SU-DHL-6 (cell line): ENCODE measurements at regions not wholly inside any gene's neighbourhood (a gene's known extent, or its start where the extent isn't known, plus 50 kb on each side); places are given as distances from the start of the nearest gene placed in this dataset.

Experiments used
- H2AFZ ChIP-seq: fragments of 200-600 bp; sonication (generic); 2 replicates; pipeline ENCODE4 v1.6.1; 2014; ENCODE audit warnings: low read depth, mild to moderate bottlenecking, moderate library complexity, mixed read lengths, antibody characterized with exemption, low read length; ENCODE audit not compliant: severe bottlenecking
- H3F3A ChIP-seq: fragments of 200-600 bp; shearing (Covaris generic); 2 replicates; pipeline ENCODE4 v1.6.0; 2016; ENCODE audit warnings: antibody characterized with exemption, mild to moderate bottlenecking; ENCODE audit not compliant: insufficient read depth
- H3K27ac ChIP-seq: fragments of 200-600 bp; sonication (generic); 2 replicates; pipeline ENCODE4 v1.5.1; 2016; ENCODE audit warnings: low read depth, mild to moderate bottlenecking, low read length, moderate library complexity, mixed read lengths
- H3K27me3 ChIP-seq: fragments of 200-600 bp; sonication (generic), shearing (Covaris generic); 2 replicates; pipeline ENCODE4 v1.6.0; 2014; ENCODE audit warnings: mild to moderate bottlenecking, low read length
- H3K36me3 ChIP-seq: fragments of 200-600 bp; sonication (generic); 2 replicates; pipeline ENCODE4 v1.6.1; 2014; ENCODE audit warnings: mild to moderate bottlenecking, low read length, mixed read lengths
- H3K4me2 ChIP-seq: fragments of 300-600, 200-600 bp; shearing (Covaris generic), sonication (generic); 2 replicates; pipeline ENCODE4 v1.6.0; 2014; ENCODE audit warnings: low read length, low read depth, mild to moderate bottlenecking; ENCODE audit not compliant: poor library complexity, severe bottlenecking
- H3K4me3 ChIP-seq: fragments of 200-600 bp; sonication (generic); 2 replicates; pipeline ENCODE4 v1.5.1; 2014; ENCODE audit warnings: antibody characterized with exemption, low read length, mild to moderate bottlenecking, mixed read lengths; ENCODE audit not compliant: insufficient read depth, poor library complexity, severe bottlenecking
- H3K79me2 ChIP-seq: fragments of 200-600 bp; sonication (generic); 2 replicates; pipeline ENCODE4 v1.6.1; 2014; ENCODE audit warnings: mild to moderate bottlenecking, low read length, moderate library complexity; ENCODE audit not compliant: insufficient read depth
- H3K9ac ChIP-seq: fragments of 200-600 bp; sonication (generic); 2 replicates; pipeline ENCODE4 v1.7.0; 2014; ENCODE audit warnings: mild to moderate bottlenecking, low read length
- H3K9me2 ChIP-seq: fragments of 200-600 bp; sonication (generic); replicated peaks from 2 replicates; pipeline ENCODE4 v1.6.1; 2014; ENCODE audit warnings: low read length; ENCODE audit not compliant: insufficient read depth
- H3K9me3 ChIP-seq: fragments of 200-600 bp; sonication (generic); 2 replicates; pipeline ENCODE4 v1.6.1; 2014; ENCODE audit warnings: low read length, mixed read lengths; ENCODE audit not compliant: insufficient read depth
- H4K20me1 ChIP-seq: fragments of 200-600 bp; sonication (generic); 2 replicates; pipeline ENCODE4 v1.6.1; 2014; ENCODE audit warnings: low read depth, mild to moderate bottlenecking, antibody characterized with exemption, low read length, moderate library complexity, mixed read lengths
- CTCF ChIP-seq: fragments of 200-600 bp; sonication (generic); IDR thresholded peaks from one replicate; pipeline ENCODE4 v1.5.1; 2017; ENCODE audit warnings: antibody characterized with exemption, mild to moderate bottlenecking, low read length, moderate library complexity; ENCODE audit not compliant: insufficient read depth, poor library complexity, severe bottlenecking
- EZH2phosphoT487 ChIP-seq: fragments of 200-600 bp; sonication (generic), shearing (Covaris generic); conservative IDR thresholded peaks from 2 replicates; pipeline ENCODE4 v1.6.1; 2018; ENCODE audit warnings: mild to moderate bottlenecking, antibody characterized with exemption, low read length, moderate library complexity, mixed read lengths

GRCh38 chr2:191571163-191571769, 106.7 kb upstream of the NABP1 start:
- Histone ChIP-seq H3K79me2 (no peaks in the 10 kb centered on the region), H3K36me3 (no peaks in the 10 kb centered on the region), H3K4me2 (peak overlapping the region; percentile 20), H3K9ac (no peak overlapping the region), H3K27me3 (no peaks in the 10 kb centered on the region; the same call in 1 of the 2 replicates), H3K9me2 (no peaks in the 10 kb centered on the region), H2AFZ (no peak overlapping the region), H3K9me3 (no peaks in the 10 kb centered on the region), H4K20me1 (no peaks in the 10 kb centered on the region), H3K27ac (no peak overlapping the region), H3K4me3 (no peak overlapping the region), H3F3A (no peaks in the 10 kb centered on the region)
- no peak for TF ChIP-seq EZH2phosphoT487
- TF ChIP-seq CTCF: no peak

GRCh38 chr2:191572319-191572718, 105.6 kb upstream of the NABP1 start:
- no peaks in the 10 kb centered on the region for H3K36me3 ChIP-seq
- no peaks in the 10 kb centered on the region for H3K9me3 ChIP-seq
- TF ChIP-seq CTCF: no peak
- TF ChIP-seq EZH2phosphoT487: no peak
- no peak overlapping the region for H3K9ac ChIP-seq
- no peak overlapping the region for H3K27ac ChIP-seq
- no peaks in the 10 kb centered on the region for H3K9me2 ChIP-seq
- H3K4me3 ChIP-seq: no peak overlapping the region
- H3K79me2 ChIP-seq: no peaks in the 10 kb centered on the region
- no peaks in the 10 kb centered on the region; the same call in 1 of the 2 replicates for H3K27me3 ChIP-seq
- no peak overlapping the region for H2AFZ ChIP-seq
- H3K4me2 ChIP-seq: no peak overlapping the region
- no peaks in the 10 kb centered on the region for H4K20me1 ChIP-seq
- H3F3A ChIP-seq: no peaks in the 10 kb centered on the region

GRCh38 chr2:191573216-191573615, 104.7 kb upstream of the NABP1 start:
- no peak overlapping the region for H2AFZ ChIP-seq
- H3K9me2 ChIP-seq: no peaks in the 10 kb centered on the region
- no peaks in the 10 kb centered on the region for H3K36me3 ChIP-seq
- no peak overlapping the region for H3K4me2 ChIP-seq
- H3K9me3 ChIP-seq: no peaks in the 10 kb centered on the region
- H4K20me1 ChIP-seq: no peaks in the 10 kb centered on the region
- no peak overlapping the region for H3K9ac ChIP-seq
- no peaks in the 10 kb centered on the region for H3K79me2 ChIP-seq
- TF ChIP-seq CTCF (no peak), EZH2phosphoT487 (no peak)
- H3K27ac ChIP-seq: no peak overlapping the region
- no peaks in the 10 kb centered on the region for H3F3A ChIP-seq
- no peaks in the 10 kb centered on the region; the same call in 1 of the 2 replicates for H3K27me3 ChIP-seq
- no peak overlapping the region for H3K4me3 ChIP-seq

GRCh38 chr2:191574232-191574631, 103.7 kb upstream of the NABP1 start:
- H3F3A ChIP-seq: no peaks in the 10 kb centered on the region
- H3K27ac ChIP-seq: no peak overlapping the region
- no peaks in the 10 kb centered on the region; the same call in 1 of the 2 replicates for H3K27me3 ChIP-seq
- H4K20me1 ChIP-seq: no peaks in the 10 kb centered on the region
- TF ChIP-seq EZH2phosphoT487: no peak
- TF ChIP-seq CTCF: no peak
- no peaks in the 10 kb centered on the region for H3K9me2 ChIP-seq
- H3K79me2 ChIP-seq: no peaks in the 10 kb centered on the region
- no peak overlapping the region for H3K9ac ChIP-seq
- H3K4me3 ChIP-seq: no peak overlapping the region
- H3K36me3 ChIP-seq: no peaks in the 10 kb centered on the region
- H3K4me2 ChIP-seq: no peak overlapping the region
- no peaks in the 10 kb centered on the region for H3K9me3 ChIP-seq
- no peak overlapping the region for H2AFZ ChIP-seq
